ENCODE measurements at regions not wholly inside any gene's neighbourhood (a gene's known extent, or its start where the extent isn't known, plus 50 kb on each side); places are given as distances from the start of the nearest gene placed in this dataset.

GRCh38 chr14:54206516-54206915 is 190.3 kb upstream of the CDKN3 start:
- in situ Hi-C loops (cut with MboI; ENCODE audit: low sequenced_read_pairs) = no loop called here

GRCh38 chr14:54207075-54207474 is 189.7 kb upstream of the CDKN3 start:
- in situ Hi-C loops (cut with MboI; ENCODE audit: low sequenced_read_pairs) = no loop called here

- in situ Hi-C loops (cut with MboI; ENCODE audit: low sequenced_read_pairs) = no loop called here
Observed at GRCh38 chr14:54207476-54208462, 189.0 kb upstream of the CDKN3 start.

GRCh38 chr14:54208751-54209150 is 188.1 kb upstream of the CDKN3 start:
- in situ Hi-C loops (cut with MboI; ENCODE audit: low sequenced_read_pairs) = no loop called here

- in situ Hi-C loops (cut with MboI; ENCODE audit: low sequenced_read_pairs) = no loop called here
Observed at GRCh38 chr14:54209511-54210250, 187.1 kb upstream of the CDKN3 start.

- in situ Hi-C loops (cut with MboI; ENCODE audit: low sequenced_read_pairs) = no loop called here
Observed at GRCh38 chr14:54211551-54212308, 185.1 kb upstream of the CDKN3 start.

GRCh38 chr14:54213536-54213935 is 183.3 kb upstream of the CDKN3 start:
- in situ Hi-C loops (cut with MboI; ENCODE audit: low sequenced_read_pairs) = no loop called here

- in situ Hi-C loops (cut with MboI; ENCODE audit: low sequenced_read_pairs) = no loop called here
Observed at GRCh38 chr14:54216827-54217226, 180.0 kb upstream of the CDKN3 start.

GRCh38 chr14:54219261-54220070 is 177.3 kb upstream of the CDKN3 start:
- in situ Hi-C loops (cut with MboI; ENCODE audit: low sequenced_read_pairs) = no loop called here

- in situ Hi-C loops (cut with MboI; ENCODE audit: low sequenced_read_pairs) = no loop called here
Observed at GRCh38 chr14:54220071-54220703, 176.6 kb upstream of the CDKN3 start.

- in situ Hi-C loops (cut with MboI; ENCODE audit: low sequenced_read_pairs) = no loop called here
Observed at GRCh38 chr14:54220704-54221431, 175.9 kb upstream of the CDKN3 start.

- in situ Hi-C loops (cut with MboI; ENCODE audit: low sequenced_read_pairs) = no loop called here
Observed at GRCh38 chr14:54221432-54221803, 175.4 kb upstream of the CDKN3 start.

GRCh38 chr14:54221971-54222370 is 174.8 kb upstream of the CDKN3 start:
- in situ Hi-C loops (cut with MboI; ENCODE audit: low sequenced_read_pairs) = no loop called here

GRCh38 chr14:54223831-54224402 is 172.9 kb upstream of the CDKN3 start:
- in situ Hi-C loops (cut with MboI; ENCODE audit: low sequenced_read_pairs) = no loop called here

GRCh38 chr14:54225457-54226060 is 171.2 kb upstream of the CDKN3 start:
- in situ Hi-C loops (cut with MboI; ENCODE audit: low sequenced_read_pairs) = no loop called here

- in situ Hi-C loops (cut with MboI; ENCODE audit: low sequenced_read_pairs) = no loop called here
Observed at GRCh38 chr14:54226103-54226502, 170.7 kb upstream of the CDKN3 start.

- in situ Hi-C loops (cut with MboI; ENCODE audit: low sequenced_read_pairs) = no loop called here
Observed at GRCh38 chr14:54226558-54226957, 170.2 kb upstream of the CDKN3 start.

GRCh38 chr14:54229136-54229535 is 167.7 kb upstream of the CDKN3 start:
- in situ Hi-C loops (cut with MboI; ENCODE audit: low sequenced_read_pairs) = no loop called here

GRCh38 chr14:54230645-54231044 is 166.2 kb upstream of the CDKN3 start:
- in situ Hi-C loops (cut with MboI; ENCODE audit: low sequenced_read_pairs) = no loop called here

Measured in HL-60/S4 treated with phorbol 12-myristate 13-acetate at 8.2 ng/mL for 4 days and 3 days (cell line).